Uterus (tissue), 2 donors: ENCODE measurements at regions not wholly inside any gene's neighbourhood (a gene's known extent, or its start where the extent isn't known, plus 50 kb on each side); places are given as distances from the start of the nearest gene placed in this dataset.

Experiments
- CTCF ChIP-seq, 4 experiments: fragments of 200-600 bp in 2 of 4; fragments of 450-650 bp in 2 of 4; sonication (generic) in 2 of 4; IDR thresholded peaks; one replicate each; pipeline ENCODE4 v1.5.1; 2016 to 2019; ENCODE audit warnings: antibody characterized with exemption in 4 of 4, mild to moderate bottlenecking in 2 of 4, moderate library complexity in 1 of 4
- POLR2A ChIP-seq, 2 donors: fragments of 450-650 bp; IDR thresholded peaks; one replicate each; pipeline ENCODE4 v1.6.1; 2016; ENCODE audit warnings: antibody characterized with exemption in 2 of 2, mild to moderate bottlenecking in 1 of 2, moderate library complexity in 1 of 2

- TF ChIP-seq CTCF (IDR thresholded peaks at IDR 0.05) (no peak), POLR2A (IDR thresholded peaks at IDR 0.05) (no peak)
Measured at GRCh38 chr14:104460791-104461651, 118.5 kb upstream of the C14orf180 start.
